Tibial nerve (tissue), 4 donors: ENCODE measurements at regions not wholly inside any gene's neighbourhood (a gene's known extent, or its start where the extent isn't known, plus 50 kb on each side); places are given as distances from the start of the nearest gene placed in this dataset.
"Not testable (repeated sequence)": the region's sequence is repeated elsewhere in the genome, so short reads cannot be mapped to it uniquely, and the experiment has no call there.

Source experiments
- DNase-seq, 2 donors: peaks; one replicate each; pipeline ENCODE4 v3.0.0-alpha.2; 2019; ENCODE audit warnings: low spot score in 2 of 2
- H3K27ac ChIP-seq, 4 donors: fragments of 200-600 bp; sonication (generic) in 3 of 4; one replicate each; pipeline ENCODE4 v1.5.1; 2017 to 2019; ENCODE audit warnings: mild to moderate bottlenecking in 1 of 4
- H3K27me3 ChIP-seq, 2 donors: fragments of 200-600 bp; sonication (generic) in 1 of 2; one replicate each; pipeline versions ENCODE4 v1.5.1 to v1.6.0; 2017 to 2019
- H3K36me3 ChIP-seq, 3 donors: fragments of 200-600 bp; sonication (generic); one replicate each; pipeline ENCODE4 v1.5.1; 2018 to 2019
- H3K4me1 ChIP-seq, 4 donors: fragments of 200-600 bp; sonication (generic) in 3 of 4; one replicate each; pipeline ENCODE4 v1.5.1; 2017 to 2019
- H3K4me3 ChIP-seq, 4 donors: fragments of 200-600 bp; sonication (generic) in 3 of 4; one replicate each; pipeline ENCODE4 v1.5.1; 2017 to 2019; ENCODE audit warnings: mild to moderate bottlenecking in 1 of 4, moderate library complexity in 1 of 4
- H3K9me3 ChIP-seq, 4 donors: fragments of 200-600 bp; sonication (generic) in 3 of 4; one replicate each; pipeline ENCODE4 v1.5.1; 2017 to 2019
- CTCF ChIP-seq, 5 experiments: fragments of 200-600 bp in 3 of 5; fragments of 450-650 bp in 2 of 5; sonication (generic) in 3 of 5; IDR thresholded peaks; one replicate each; pipeline ENCODE4 v1.5.1; 2016 to 2019; ENCODE audit warnings: antibody characterized with exemption in 5 of 5, mild to moderate bottlenecking in 3 of 5, moderate library complexity in 2 of 5
- EP300 ChIP-seq, 2 donors: sonication (generic); formaldehyde crosslinking; IDR thresholded peaks; one replicate each; pipeline ENCODE4 v1.6.1; 2017; ENCODE audit warnings: antibody characterized with exemption in 2 of 2, mild to moderate bottlenecking in 1 of 2
- POLR2A ChIP-seq, 2 donors: fragments of 450-650 bp; IDR thresholded peaks; one replicate each; pipeline ENCODE4 v1.6.1; 2017; ENCODE audit warnings: antibody characterized with exemption in 2 of 2, mild to moderate bottlenecking in 2 of 2, moderate library complexity in 2 of 2
- WGBS, 2 donors: methylation state at CpG; one replicate each; pipeline ENCODE4 v1.1.5; 2018; 5-methylcytosine and 5-hydroxymethylcytosine counted together

GRCh38 chr1:220475608-220476007 lies 52.3 kb upstream of the MARK1 start:
- not testable (repeated sequence) for DNase-seq, H3K27ac ChIP-seq, H3K36me3 ChIP-seq, H3K27me3 ChIP-seq, H3K4me1 ChIP-seq, H3K4me3 ChIP-seq
- WGBS, 2 donors: 94 to 96% methylated on average over 10 to 24 of the region's 35 CpGs
- peaks cover 0 to 18% (median 0%) of the 10 kb centered on the region in 4 donors for H3K9me3 ChIP-seq

GRCh38 chr1:220475141-220475540 lies 52.8 kb upstream of the MARK1 start:
- H3K27me3 ChIP-seq: not testable (repeated sequence)

GRCh38 chr1:220473440-220473839 lies 54.5 kb upstream of the MARK1 start:
- no peak for DNase-seq
- no peak overlapping the region for H3K27ac ChIP-seq
- no peaks in the 10 kb centered on the region for H3K27me3 ChIP-seq
- no peak overlapping the region for H3K4me3 ChIP-seq
- H3K4me1 ChIP-seq: no peaks in the 10 kb centered on the region
- no peaks in the 10 kb centered on the region for H3K36me3 ChIP-seq
- TF ChIP-seq EP300 (IDR thresholded peaks at IDR 0.05) (no peak), CTCF (IDR thresholded peaks at IDR 0.05) (no peak), POLR2A (IDR thresholded peaks at IDR 0.05) (no peak)
- 95 to 96% methylated on average over 2 of the region's 2 CpGs for WGBS, 2 donors
- peaks cover 0 to 18% (median 0%) of the 10 kb centered on the region in 4 donors for H3K9me3 ChIP-seq

More at GRCh38 chr1:220475141-220475540, 52.8 kb upstream of the MARK1 start:
- H3K27ac ChIP-seq, H3K4me1 ChIP-seq, H3K4me3 ChIP-seq, DNase-seq, H3K36me3 ChIP-seq: not testable (repeated sequence)
- peaks cover 0 to 18% (median 0%) of the 10 kb centered on the region in 4 donors for H3K9me3 ChIP-seq
- WGBS, 2 donors: 86 to 94% methylated on average over 8 of the region's 8 CpGs

GRCh38 chr1:220462752-220463151 lies 65.2 kb upstream of the MARK1 start:
- H3K27ac ChIP-seq: no peak overlapping the region
- TF ChIP-seq POLR2A (IDR thresholded peaks at IDR 0.05): no peak
- TF ChIP-seq EP300 (IDR thresholded peaks at IDR 0.05): no peak
- TF ChIP-seq CTCF (IDR thresholded peaks at IDR 0.05): no peak
- no peaks in the 10 kb centered on the region for H3K27me3 ChIP-seq
- 47 to 59% methylated on average over 10 of the region's 11 CpGs for WGBS, 2 donors
- DNase-seq: no peak
- no peaks in the 10 kb centered on the region for H3K36me3 ChIP-seq
- H3K4me1 ChIP-seq: no peaks in the 10 kb centered on the region
- no peak overlapping the region for H3K4me3 ChIP-seq
- peaks cover 0 to 12% (median 0%) of the 10 kb centered on the region in 4 donors for H3K9me3 ChIP-seq

GRCh38 chr1:220458936-220459335 lies 69.0 kb upstream of the MARK1 start:
- no peak for TF ChIP-seq POLR2A (IDR thresholded peaks at IDR 0.05)
- no peak for TF ChIP-seq EP300 (IDR thresholded peaks at IDR 0.05)
- no peak for TF ChIP-seq CTCF (IDR thresholded peaks at IDR 0.05)
- no peaks in the 10 kb centered on the region for H3K36me3 ChIP-seq
- H3K27me3 ChIP-seq: no peaks in the 10 kb centered on the region
- no peak for DNase-seq
- no peak overlapping the region for H3K4me3 ChIP-seq
- no peaks in the 10 kb centered on the region for H3K4me1 ChIP-seq
- H3K27ac ChIP-seq: no peak overlapping the region
- H3K9me3 ChIP-seq: peaks cover 0 to 5% (median 0%) of the 10 kb centered on the region in 4 donors

GRCh38 chr1:220457957-220458609 lies 69.9 kb upstream of the MARK1 start:
- 65 to 66% methylated on average over 5 of the region's 5 CpGs for WGBS, 2 donors
- H3K4me1 ChIP-seq: no peaks in the 10 kb centered on the region

More at GRCh38 chr1:220457957-220458609, 69.9 kb upstream of the MARK1 start:
- H3K27ac ChIP-seq: no peak overlapping the region
- TF ChIP-seq EP300 (IDR thresholded peaks at IDR 0.05) (no peak), CTCF (IDR thresholded peaks at IDR 0.05) (no peak), POLR2A (IDR thresholded peaks at IDR 0.05) (no peak)
- DNase-seq: no peak
- H3K4me3 ChIP-seq: no peak overlapping the region
- H3K27me3 ChIP-seq: no peaks in the 10 kb centered on the region
- H3K36me3 ChIP-seq: no peaks in the 10 kb centered on the region
- peaks cover 0 to 1% (median 0%) of the 10 kb centered on the region in 4 donors for H3K9me3 ChIP-seq
